H1 (cell line): ENCODE measurements at regions not wholly inside any gene's neighbourhood (a gene's known extent, or its start where the extent isn't known, plus 50 kb on each side); places are given as distances from the start of the nearest gene placed in this dataset.

Source experiments
- CHD1 ChIP-seq: IDR thresholded peaks from 2 replicates; pipeline ENCODE4 v1.6.1; 2012; ENCODE audit warnings: low read depth, low read length, improper control_type of control experiment
- CHD7 ChIP-seq: fragments of 300-600 bp; sonication (generic); IDR thresholded peaks from 2 replicates; pipeline ENCODE4 v1.7.1; 2012; ENCODE audit warnings: low read length, moderate library complexity, mild to moderate bottlenecking, inconsistent platforms; ENCODE audit not compliant: insufficient replicate concordance
- RBBP5 ChIP-seq: IDR thresholded peaks from 2 replicates; pipeline ENCODE4 v1.7.1; 2012; ENCODE audit warnings: low read depth, mild to moderate bottlenecking, inconsistent platforms, low read length, moderate library complexity, borderline replicate concordance

GRCh38 chr13:46948338-46948737, 51.5 kb upstream of the HTR2A start (continued):
- no peak for TF ChIP-seq CHD7
- TF ChIP-seq CHD1, result no peak
- TF ChIP-seq RBBP5, result no peak
